ENCODE measurements at regions not wholly inside any gene's neighbourhood (a gene's known extent, or its start where the extent isn't known, plus 50 kb on each side); places are given as distances from the start of the nearest gene placed in this dataset.

DNA sequence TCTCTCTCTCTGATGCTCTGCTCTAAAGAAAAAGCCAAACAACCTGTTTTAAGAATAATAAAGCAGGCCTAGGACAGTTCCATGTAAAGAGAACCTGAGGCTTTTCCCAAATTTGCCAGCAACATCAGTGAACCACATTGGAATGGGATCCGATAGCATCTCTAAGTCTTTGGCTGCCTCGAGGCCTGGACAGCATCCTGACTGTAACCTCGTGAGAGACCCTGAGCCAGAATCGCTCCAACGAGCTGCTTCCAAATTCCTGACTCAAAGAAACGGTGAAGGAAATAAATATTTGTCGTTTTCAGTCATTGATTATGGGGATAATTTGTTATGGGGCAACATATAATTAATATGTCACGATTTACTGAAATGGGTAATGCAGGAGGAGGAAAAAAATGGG is 1012.8 kb downstream of the ROBO2 start:
- TF ChIP-seq, protein P1, sequence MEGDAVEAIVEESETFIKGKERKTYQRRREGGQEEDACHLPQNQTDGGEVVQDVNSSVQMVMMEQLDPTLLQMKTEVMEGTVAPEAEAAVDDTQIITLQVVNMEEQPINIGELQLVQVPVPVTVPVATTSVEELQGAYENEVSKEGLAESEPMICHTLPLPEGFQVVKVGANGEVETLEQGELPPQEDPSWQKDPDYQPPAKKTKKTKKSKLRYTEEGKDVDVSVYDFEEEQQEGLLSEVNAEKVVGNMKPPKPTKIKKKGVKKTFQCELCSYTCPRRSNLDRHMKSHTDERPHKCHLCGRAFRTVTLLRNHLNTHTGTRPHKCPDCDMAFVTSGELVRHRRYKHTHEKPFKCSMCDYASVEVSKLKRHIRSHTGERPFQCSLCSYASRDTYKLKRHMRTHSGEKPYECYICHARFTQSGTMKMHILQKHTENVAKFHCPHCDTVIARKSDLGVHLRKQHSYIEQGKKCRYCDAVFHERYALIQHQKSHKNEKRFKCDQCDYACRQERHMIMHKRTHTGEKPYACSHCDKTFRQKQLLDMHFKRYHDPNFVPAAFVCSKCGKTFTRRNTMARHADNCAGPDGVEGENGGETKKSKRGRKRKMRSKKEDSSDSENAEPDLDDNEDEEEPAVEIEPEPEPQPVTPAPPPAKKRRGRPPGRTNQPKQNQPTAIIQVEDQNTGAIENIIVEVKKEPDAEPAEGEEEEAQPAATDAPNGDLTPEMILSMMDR (conservative IDR thresholded peaks at IDR 0.05; ENCODE audit: low read length) = no peak
- TF ChIP-seq EZH2phosphoT487 (IDR thresholded peaks at IDR 0.05; ENCODE audit: borderline replicate concordance, low read depth, low read length) = no peak
